ENCODE measurements at regions not wholly inside any gene's neighbourhood (a gene's known extent, or its start where the extent isn't known, plus 50 kb on each side); places are given as distances from the start of the nearest gene placed in this dataset.

GRCh38 chr5:155952486-155953089 lies 374.4 kb upstream of the SGCD start:
- 66% methylated on average over 7 of the region's 7 CpGs for WGBS
- no peak overlapping the region for H3K9ac ChIP-seq (ENCODE audit: low read depth in 1 of 2, low read length in 2 of 2)
- H3K27me3 ChIP-seq (ENCODE audit: control insufficient read depth in 4 of 4, insufficient read depth in 4 of 4, low read length in 3 of 4): no peaks in the 10 kb centered on the region
- DNase-seq (ENCODE audit: low spot score): no peak
- no peaks in the 10 kb centered on the region for H3K9me3 ChIP-seq (ENCODE audit: control insufficient read depth in 4 of 4, low read length in 3 of 4)
- H3K27ac ChIP-seq (ENCODE audit: low read depth in 1 of 2, low read length in 2 of 2): no peak overlapping the region
- no peaks in the 10 kb centered on the region for H3K36me3 ChIP-seq (ENCODE audit: control insufficient read depth in 4 of 4, insufficient read depth in 3 of 4, low read depth in 1 of 4, low read length in 3 of 4)
- no peaks in the 10 kb centered on the region for H3K4me1 ChIP-seq (ENCODE audit: control insufficient read depth in 4 of 4, insufficient read depth in 4 of 4, low read length in 3 of 4)
- TF ChIP-seq ZBTB33 (IDR thresholded peaks at IDR 0.05): no peak
- H3K4me3 ChIP-seq (ENCODE audit: low read depth in 1 of 3, low read length in 3 of 3): no peak overlapping the region

GRCh38 chr5:155953335-155953734 lies 373.6 kb upstream of the SGCD start:
- no peak for TF ChIP-seq FOXA1 (IDR thresholded peaks at IDR 0.05)
- TF ChIP-seq RAD21 (IDR thresholded peaks at IDR 0.05): no peak
- no peak for TF ChIP-seq YY1 (IDR thresholded peaks at IDR 0.05)
- TF ChIP-seq EGR1 (IDR thresholded peaks at IDR 0.05; ENCODE audit: low read depth in 2 of 2): no peak
- TF ChIP-seq FOXA2 (IDR thresholded peaks at IDR 0.05): no peak
- TF ChIP-seq REST (IDR thresholded peaks at IDR 0.05): no peak
- TF ChIP-seq MAX (IDR thresholded peaks at IDR 0.05): no peak
- TF ChIP-seq ZBTB33 (IDR thresholded peaks at IDR 0.05): no peak
- TF ChIP-seq TAF1 (conservative IDR thresholded peaks at IDR 0.05): no peak
- TF ChIP-seq SP1 (IDR thresholded peaks at IDR 0.05): no peak
- no peak for TF ChIP-seq NR2F2 (IDR thresholded peaks at IDR 0.05)
- no peak for TF ChIP-seq JUND (IDR thresholded peaks at IDR 0.05)
- no peak for TF ChIP-seq CTCF (IDR thresholded peaks at IDR 0.05; ENCODE audit: low read depth, low read length, missing input control)
- no peak for TF ChIP-seq HNF4G (IDR thresholded peaks at IDR 0.05)
- no peak for TF ChIP-seq ATF3 (IDR thresholded peaks at IDR 0.05)
- TF ChIP-seq RXRA (IDR thresholded peaks at IDR 0.05): no peak
- no peak for TF ChIP-seq GABPA (IDR thresholded peaks at IDR 0.05 in 1 of 2, conservative IDR thresholded peaks at IDR 0.05 in 1 of 2)
- no peak for TF ChIP-seq HNF4A (conservative IDR thresholded peaks at IDR 0.05)

More at GRCh38 chr5:155953335-155953734, 373.6 kb upstream of the SGCD start:
- Histone ChIP-seq H3K4me1 (ENCODE audit: control insufficient read depth in 4 of 4, insufficient read depth in 4 of 4, low read length in 3 of 4) (no peaks in the 10 kb centered on the region), H3K36me3 (ENCODE audit: control insufficient read depth in 4 of 4, insufficient read depth in 3 of 4, low read depth in 1 of 4, low read length in 3 of 4) (no peaks in the 10 kb centered on the region), H3K9ac (ENCODE audit: low read depth in 1 of 2, low read length in 2 of 2) (no peak overlapping the region), H3K4me3 (ENCODE audit: low read depth in 1 of 3, low read length in 3 of 3) (no peak overlapping the region), H3K27ac (ENCODE audit: low read depth in 1 of 2, low read length in 2 of 2) (no peak overlapping the region), H3K27me3 (ENCODE audit: control insufficient read depth in 4 of 4, insufficient read depth in 4 of 4, low read length in 3 of 4) (no peaks in the 10 kb centered on the region), H3K9me3 (ENCODE audit: control insufficient read depth in 4 of 4, low read length in 3 of 4) (no peaks in the 10 kb centered on the region)
- DNase-seq (ENCODE audit: low spot score): no peak
- 81% methylated on average over 1 of the region's 1 CpG for WGBS

Measured in liver (tissue), 8 donors.